GM23248 (cell line): ENCODE measurements at regions not wholly inside any gene's neighbourhood (a gene's known extent, or its start where the extent isn't known, plus 50 kb on each side); places are given as distances from the start of the nearest gene placed in this dataset.
"Not testable (repeated sequence)": the region's sequence is repeated elsewhere in the genome, so short reads cannot be mapped to it uniquely, and the experiment has no call there.

Experiments used
- DNase-seq: peaks from one replicate; pipeline ENCODE4 v3.0.0-alpha.2; 2015
- H2AFZ ChIP-seq: fragments of 200-600 bp; sonication (generic); 2 replicates; pipeline ENCODE4 v1.6.1; 2016; ENCODE audit warnings: antibody characterized with exemption
- H3F3A ChIP-seq: fragments of 200-600 bp; sonication (generic); 2 replicates; pipeline ENCODE4 v1.6.1; 2016; ENCODE audit warnings: mild to moderate bottlenecking, antibody characterized with exemption, mixed run types; ENCODE audit not compliant: insufficient read depth
- H3K27ac ChIP-seq: fragments of 200-600 bp; sonication (generic); 2 replicates; pipeline ENCODE4 v1.5.1; 2016; ENCODE audit warnings: mild to moderate bottlenecking
- H3K27me3 ChIP-seq: fragments of 200-600 bp; sonication (generic); replicated peaks from 2 replicates; pipeline ENCODE4 v1.6.1; 2016; ENCODE audit warnings: mild to moderate bottlenecking; ENCODE audit not compliant: insufficient read depth
- H3K36me3 ChIP-seq: fragments of 200-600 bp; sonication (generic); 2 replicates; pipeline ENCODE4 v1.6.1; 2016; ENCODE audit warnings: low read depth, mild to moderate bottlenecking
- H3K4me1 ChIP-seq: fragments of 200-600 bp; sonication (generic); 2 replicates; pipeline ENCODE4 v1.6.1; 2016; ENCODE audit warnings: mild to moderate bottlenecking; ENCODE audit not compliant: insufficient read depth
- H3K4me2 ChIP-seq: fragments of 200-600 bp; sonication (generic); one replicate; pipeline ENCODE4 v1.6.1; 2016; ENCODE audit warnings: mild to moderate bottlenecking; ENCODE audit not compliant: unreplicated experiment
- H3K4me3 ChIP-seq: fragments of 200-600 bp; sonication (generic); 2 replicates; pipeline ENCODE4 v1.5.1; 2016; ENCODE audit warnings: mild to moderate bottlenecking
- H3K79me2 ChIP-seq: fragments of 200-600 bp; sonication (generic); 2 replicates; pipeline ENCODE4 v1.6.1; 2016; ENCODE audit warnings: mild to moderate bottlenecking; ENCODE audit not compliant: insufficient read depth
- H3K9ac ChIP-seq: fragments of 200-600 bp; sonication (generic); 2 replicates; pipeline ENCODE4 v1.6.1; 2016; ENCODE audit warnings: mild to moderate bottlenecking
- H3K9me2 ChIP-seq: fragments of 200-600 bp; sonication (generic); 2 replicates; pipeline ENCODE4 v1.6.1; 2016; ENCODE audit warnings: mixed run types, mild to moderate bottlenecking, moderate library complexity; ENCODE audit not compliant: insufficient read depth
- H3K9me3 ChIP-seq: fragments of 200-600 bp; sonication (generic); one replicate; pipeline ENCODE4 v1.6.1; 2017; ENCODE audit warnings: low read depth
- H4K20me1 ChIP-seq: fragments of 200-600 bp; sonication (generic); 2 replicates; pipeline ENCODE4 v1.6.0; 2016; ENCODE audit not compliant: insufficient read depth
- EZH2 ChIP-seq: fragments of 200-600 bp; sonication (generic); IDR thresholded peaks from 2 replicates; pipeline ENCODE4 v1.6.1; 2018; ENCODE audit warnings: antibody characterized with exemption, mild to moderate bottlenecking; ENCODE audit not compliant: insufficient read depth, poor library complexity, severe bottlenecking
- EZH2phosphoT487 ChIP-seq: fragments of 200-600 bp; sonication (generic); IDR thresholded peaks from 2 replicates; pipeline ENCODE4 v1.6.1; 2018; ENCODE audit warnings: antibody characterized with exemption, moderate library complexity, mild to moderate bottlenecking, low read depth; ENCODE audit not compliant: insufficient read depth
- WGBS, 2 experiments: methylation state at CpG; one replicate each; pipeline ENCODE4 v1.1.6; 2015 to 2017; ENCODE audit warnings: low lambda C conversion rate in 2 of 2, low coverage in 1 of 2; ENCODE audit errors: missing lambda C conversion rate in 2 of 2; 5-methylcytosine and 5-hydroxymethylcytosine counted together
- in situ Hi-C: fragments of 300-500 bp; cut with MboI; formaldehyde crosslinking; loops from 2 replicates; pipeline ENCODE4 v1.15.0; 2020

DNA sequence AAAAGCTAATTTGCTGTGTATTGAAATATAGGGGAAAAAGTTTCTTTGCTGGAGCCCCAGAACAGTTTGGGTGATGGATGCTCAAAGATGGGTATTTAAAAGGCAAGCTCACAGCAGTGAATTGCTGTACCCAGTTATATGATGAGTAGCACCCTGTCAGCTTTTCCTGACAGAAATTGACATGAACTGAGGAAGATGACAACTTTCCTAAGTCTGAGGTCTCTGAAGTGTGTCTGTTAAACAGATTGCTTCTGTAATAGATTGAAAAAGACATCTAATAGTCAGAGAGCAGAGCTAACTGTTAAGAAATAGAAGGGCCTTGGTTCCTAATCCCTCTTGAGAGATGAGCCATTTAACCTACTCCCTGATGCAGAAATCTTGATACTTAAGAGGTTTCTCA lies 1278.0 kb upstream of the ALCAM start:
- no peaks in the 10 kb centered on the region for H3K9me3 ChIP-seq
- H4K20me1 ChIP-seq = no peaks in the 10 kb centered on the region
- H3K27me3 ChIP-seq = no peaks in the 10 kb centered on the region
- no peaks in the 10 kb centered on the region for H3F3A ChIP-seq
- no peaks in the 10 kb centered on the region for H3K4me1 ChIP-seq
- H3K9me2 ChIP-seq = no peaks in the 10 kb centered on the region
- H3K4me3 ChIP-seq = no peak overlapping the region
- no peaks in the 10 kb centered on the region for H3K36me3 ChIP-seq
- in situ Hi-C loops = no loop called here
- H3K4me2 ChIP-seq = no peak overlapping the region
- no peak for DNase-seq
- no peaks in the 10 kb centered on the region for H3K79me2 ChIP-seq
- no peak overlapping the region for H3K27ac ChIP-seq
- TF ChIP-seq EZH2 (no peak), EZH2phosphoT487 (no peak)
- no peak overlapping the region for H3K9ac ChIP-seq
- H2AFZ ChIP-seq = no peak overlapping the region

- H3K36me3 ChIP-seq, H2AFZ ChIP-seq, H3K9me3 ChIP-seq, in situ Hi-C loops, H3K4me1 ChIP-seq, H3K27me3 ChIP-seq, H3K9me2 ChIP-seq, H3K4me2 ChIP-seq, H4K20me1 ChIP-seq, DNase-seq, H3K27ac ChIP-seq, H3F3A ChIP-seq, H3K9ac ChIP-seq, H3K4me3 ChIP-seq, H3K79me2 ChIP-seq: not testable (repeated sequence)
- 17 to 26% methylated on average over 3 of the region's 3 CpGs for WGBS, 2 experiments
Measured at GRCh38 chr3:104089987-104090386, 1276.7 kb upstream of the ALCAM start.

GRCh38 chr3:104101736-104102135 lies 1265.0 kb upstream of the ALCAM start:
- Histone ChIP-seq H3K27ac (no peak overlapping the region), H3F3A (no peaks in the 10 kb centered on the region), H4K20me1 (no peaks in the 10 kb centered on the region), H3K9ac (no peak overlapping the region), H3K4me3 (no peak overlapping the region), H3K4me1 (no peaks in the 10 kb centered on the region), H3K9me3 (no peaks in the 10 kb centered on the region), H3K9me2 (no peaks in the 10 kb centered on the region), H3K36me3 (no peaks in the 10 kb centered on the region), H3K79me2 (no peaks in the 10 kb centered on the region), H2AFZ (peak overlapping the region; percentile 38; the same call in 1 of the 2 replicates), H3K27me3 (no peaks in the 10 kb centered on the region), H3K4me2 (no peak overlapping the region)
- peak; percentile 4 for DNase-seq
- TF ChIP-seq EZH2phosphoT487 = no peak
- no peak for TF ChIP-seq EZH2
- in situ Hi-C loops = no loop called here
- WGBS, 2 experiments = 31 to 33% methylated on average over 1 of the region's 1 CpG

DNA sequence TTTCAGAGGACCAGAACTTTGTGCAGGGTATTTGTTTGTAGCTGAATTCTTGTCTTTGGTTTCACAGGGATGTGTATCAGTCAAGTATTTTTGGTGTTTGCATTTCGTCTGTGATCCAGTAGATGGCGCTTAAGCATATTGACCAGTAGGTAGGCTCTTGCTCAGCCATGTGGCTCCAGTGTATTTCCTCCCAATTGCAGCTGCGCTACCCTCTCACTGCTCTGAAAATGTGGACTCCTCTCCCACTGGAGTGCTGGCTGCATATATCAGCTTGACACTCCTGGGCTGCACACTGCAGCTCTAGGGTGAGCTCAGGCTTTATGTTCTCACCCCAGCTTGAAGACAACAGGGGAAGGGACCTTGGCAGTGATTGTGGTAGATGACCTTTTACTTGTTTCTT lies 1264.3 kb upstream of the ALCAM start:
- Histone ChIP-seq H3K9ac (no peak overlapping the region), H3K4me3 (no peak overlapping the region), H3K36me3 (no peaks in the 10 kb centered on the region), H3K4me2 (no peak overlapping the region), H3K9me3 (no peaks in the 10 kb centered on the region), H3K79me2 (no peaks in the 10 kb centered on the region), H3K9me2 (no peaks in the 10 kb centered on the region), H3K4me1 (no peaks in the 10 kb centered on the region), H3F3A (no peaks in the 10 kb centered on the region), H3K27ac (no peak overlapping the region), H3K27me3 (no peaks in the 10 kb centered on the region), H4K20me1 (no peaks in the 10 kb centered on the region), H2AFZ (peak overlapping the region; percentile 38; the same call in 1 of the 2 replicates)
- in situ Hi-C loops = no loop called here
- TF ChIP-seq EZH2phosphoT487 = no peak
- TF ChIP-seq EZH2 = no peak
- DNase-seq = peak; percentile 60
- 10 to 21% methylated on average over 3 of the region's 3 CpGs for WGBS, 2 experiments

GRCh38 chr3:104106276-104106675 lies 1260.4 kb upstream of the ALCAM start:
- H3K9ac ChIP-seq = no peak overlapping the region
- H3K4me1 ChIP-seq = no peaks in the 10 kb centered on the region
- no peak overlapping the region for H3K4me3 ChIP-seq
- no peaks in the 10 kb centered on the region for H3K27me3 ChIP-seq
- DNase-seq = no peak
- no peak for TF ChIP-seq EZH2phosphoT487
- TF ChIP-seq EZH2 = no peak
- H3K4me2 ChIP-seq = no peak overlapping the region
- H3K36me3 ChIP-seq = no peaks in the 10 kb centered on the region
- no peak overlapping the region for H3K27ac ChIP-seq
- in situ Hi-C loops = no loop called here
- no peaks in the 10 kb centered on the region for H4K20me1 ChIP-seq
- no peaks in the 10 kb centered on the region for H3K9me2 ChIP-seq
- WGBS, 2 experiments = 26 to 31% methylated on average over 3 of the region's 3 CpGs
- H3F3A ChIP-seq = no peaks in the 10 kb centered on the region
- H2AFZ ChIP-seq = no peak overlapping the region
- H3K9me3 ChIP-seq = no peaks in the 10 kb centered on the region
- H3K79me2 ChIP-seq = no peaks in the 10 kb centered on the region
